ENCODE measurements at regions not wholly inside any gene's neighbourhood (a gene's known extent, or its start where the extent isn't known, plus 50 kb on each side); places are given as distances from the start of the nearest gene placed in this dataset.

- 88 to 93% methylated on average over 4 of the region's 4 CpGs for WGBS, 2 donors
- H3K27me3 ChIP-seq (ENCODE audit: control insufficient read depth in 3 of 3, insufficient read depth in 3 of 3, low read length in 2 of 3), result no peaks in the 10 kb centered on the region
Measured at GRCh38 chr12:127176804-127177203, 1090.2 kb upstream of the TMEM132C start.

GRCh38 chr12:127178052-127178451 lies 1088.9 kb upstream of the TMEM132C start:
- no peaks in the 10 kb centered on the region for H3K36me3 ChIP-seq (ENCODE audit: control insufficient read depth in 4 of 4, insufficient read depth in 4 of 4, low read length in 4 of 4)
- H3K27me3 ChIP-seq (ENCODE audit: control insufficient read depth in 3 of 3, insufficient read depth in 3 of 3, low read length in 2 of 3), result no peaks in the 10 kb centered on the region
- TF ChIP-seq CTCF (IDR thresholded peaks at IDR 0.05; ENCODE audit: control extremely low read depth, extremely low read depth), result no peak
- H3K4me1 ChIP-seq (ENCODE audit: control insufficient read depth in 5 of 5, insufficient read depth in 5 of 5, low read length in 5 of 5), result no peaks in the 10 kb centered on the region
- no peak for DNase-seq
- H3K4me3 ChIP-seq, result no peak overlapping the region
- WGBS, 2 donors, result 87 to 91% methylated on average over 5 of the region's 5 CpGs
- H3K9ac ChIP-seq (ENCODE audit: insufficient read depth in 1 of 2, low read length in 2 of 2), result no peak overlapping the region
- no peak overlapping the region for H3K27ac ChIP-seq (ENCODE audit: low read depth in 1 of 2, low read length in 1 of 2)
- peaks cover 0 to 15% (median 9%) of the 10 kb centered on the region in 4 donors for H3K9me3 ChIP-seq (ENCODE audit: control insufficient read depth in 4 of 4, insufficient read depth in 3 of 4, low read length in 3 of 4)
- ATAC-seq (ENCODE audit: insufficient read depth, low FRiP score), result no peak

More at GRCh38 chr12:127176804-127177203, 1090.2 kb upstream of the TMEM132C start:
- peaks cover 0 to 15% (median 9%) of the 10 kb centered on the region in 4 donors for H3K9me3 ChIP-seq (ENCODE audit: control insufficient read depth in 4 of 4, insufficient read depth in 3 of 4, low read length in 3 of 4)
- H3K4me3 ChIP-seq, result no peak overlapping the region
- no peak for DNase-seq
- H3K36me3 ChIP-seq (ENCODE audit: control insufficient read depth in 4 of 4, insufficient read depth in 4 of 4, low read length in 4 of 4), result no peaks in the 10 kb centered on the region
- no peaks in the 10 kb centered on the region for H3K4me1 ChIP-seq (ENCODE audit: control insufficient read depth in 5 of 5, insufficient read depth in 5 of 5, low read length in 5 of 5)
- TF ChIP-seq CTCF (IDR thresholded peaks at IDR 0.05; ENCODE audit: control extremely low read depth, extremely low read depth), result no peak
- no peak overlapping the region for H3K9ac ChIP-seq (ENCODE audit: insufficient read depth in 1 of 2, low read length in 2 of 2)
- no peak overlapping the region for H3K27ac ChIP-seq (ENCODE audit: low read depth in 1 of 2, low read length in 1 of 2)
- no peak for ATAC-seq (ENCODE audit: insufficient read depth, low FRiP score)

GRCh38 chr12:127178463-127178862 lies 1088.5 kb upstream of the TMEM132C start:
- no peaks in the 10 kb centered on the region for H3K4me1 ChIP-seq (ENCODE audit: control insufficient read depth in 5 of 5, insufficient read depth in 5 of 5, low read length in 5 of 5)
- TF ChIP-seq CTCF (IDR thresholded peaks at IDR 0.05; ENCODE audit: control extremely low read depth, extremely low read depth), result no peak
- H3K27me3 ChIP-seq (ENCODE audit: control insufficient read depth in 3 of 3, insufficient read depth in 3 of 3, low read length in 2 of 3), result no peaks in the 10 kb centered on the region
- no peak overlapping the region for H3K27ac ChIP-seq (ENCODE audit: low read depth in 1 of 2, low read length in 1 of 2)
- H3K36me3 ChIP-seq (ENCODE audit: control insufficient read depth in 4 of 4, insufficient read depth in 4 of 4, low read length in 4 of 4), result no peaks in the 10 kb centered on the region
- ATAC-seq (ENCODE audit: insufficient read depth, low FRiP score) (no peak), DNase-seq (no peak)
- WGBS, 2 donors, result 91 to 95% methylated on average over 1 of the region's 1 CpG
- peaks cover 0 to 15% (median 9%) of the 10 kb centered on the region in 4 donors for H3K9me3 ChIP-seq (ENCODE audit: control insufficient read depth in 4 of 4, insufficient read depth in 3 of 4, low read length in 3 of 4)
- no peak overlapping the region for H3K9ac ChIP-seq (ENCODE audit: insufficient read depth in 1 of 2, low read length in 2 of 2)
- H3K4me3 ChIP-seq, result no peak overlapping the region

GRCh38 chr12:127179176-127179575 lies 1087.8 kb upstream of the TMEM132C start:
- no peaks in the 10 kb centered on the region for H3K4me1 ChIP-seq (ENCODE audit: control insufficient read depth in 5 of 5, insufficient read depth in 5 of 5, low read length in 5 of 5)
- ATAC-seq (ENCODE audit: insufficient read depth, low FRiP score), result no peak
- no peak for TF ChIP-seq CTCF (IDR thresholded peaks at IDR 0.05; ENCODE audit: control extremely low read depth, extremely low read depth)
- H3K9me3 ChIP-seq (ENCODE audit: control insufficient read depth in 4 of 4, insufficient read depth in 3 of 4, low read length in 3 of 4), result peaks cover 0 to 15% (median 9%) of the 10 kb centered on the region in 4 donors
- no peak for DNase-seq
- no peaks in the 10 kb centered on the region for H3K27me3 ChIP-seq (ENCODE audit: control insufficient read depth in 3 of 3, insufficient read depth in 3 of 3, low read length in 2 of 3)
- H3K9ac ChIP-seq (ENCODE audit: insufficient read depth in 1 of 2, low read length in 2 of 2), result no peak overlapping the region
- H3K4me3 ChIP-seq, result no peak overlapping the region
- no peak overlapping the region for H3K27ac ChIP-seq (ENCODE audit: low read depth in 1 of 2, low read length in 1 of 2)
- H3K36me3 ChIP-seq (ENCODE audit: control insufficient read depth in 4 of 4, insufficient read depth in 4 of 4, low read length in 4 of 4), result no peaks in the 10 kb centered on the region
- WGBS, 2 donors, result 79 to 85% methylated on average over 6 of the region's 6 CpGs
